DOHH2 (cell line): ENCODE measurements at regions not wholly inside any gene's neighbourhood (a gene's known extent, or its start where the extent isn't known, plus 50 kb on each side); places are given as distances from the start of the nearest gene placed in this dataset.

ENCODE experiments used
- H3F3A ChIP-seq: fragments of 200-600 bp; sonication (generic), shearing (Covaris generic); 2 replicates; pipeline ENCODE4 v1.6.0; 2016; ENCODE audit warnings: antibody characterized with exemption, mild to moderate bottlenecking; ENCODE audit not compliant: control insufficient read depth, insufficient read depth
- H3K27ac ChIP-seq: fragments of 200-600 bp; sonication (generic); 2 replicates; pipeline ENCODE4 v1.5.1; 2014; ENCODE audit warnings: low read depth, mild to moderate bottlenecking, low read length, moderate library complexity
- H3K27me3 ChIP-seq: fragments of 200-600 bp; sonication (generic); 2 replicates; pipeline ENCODE4 v1.6.1; 2014; ENCODE audit warnings: mild to moderate bottlenecking, low read length, mixed read lengths; ENCODE audit not compliant: control insufficient read depth
- H3K36me3 ChIP-seq: fragments of 200-600 bp; sonication (generic); 2 replicates; pipeline ENCODE4 v1.6.1; 2014; ENCODE audit warnings: mild to moderate bottlenecking, low read length, moderate library complexity, mixed read lengths; ENCODE audit not compliant: control insufficient read depth
- H3K4me1 ChIP-seq: fragments of 200-600 bp; sonication (generic); 2 replicates; pipeline ENCODE4 v1.6.1; 2014; ENCODE audit warnings: mild to moderate bottlenecking, low read length, mixed read lengths; ENCODE audit not compliant: control insufficient read depth
- H3K4me2 ChIP-seq: fragments of 200-600 bp; sonication (generic); 2 replicates; pipeline ENCODE4 v1.6.0; 2014; ENCODE audit warnings: mild to moderate bottlenecking, low read length, moderate library complexity
- H3K4me3 ChIP-seq: fragments of 200-600 bp; sonication (generic); 2 replicates; pipeline ENCODE4 v1.5.1; 2014; ENCODE audit warnings: mild to moderate bottlenecking, low read length, mixed read lengths
- H3K79me2 ChIP-seq: fragments of 200-600 bp; sonication (generic); 2 replicates; pipeline ENCODE4 v1.6.1; 2014; ENCODE audit warnings: mild to moderate bottlenecking, low read length, mixed read lengths; ENCODE audit not compliant: control insufficient read depth
- H3K9me2 ChIP-seq: fragments of 200-600 bp; sonication (generic); replicated peaks from 2 replicates; pipeline ENCODE4 v1.6.1; 2014; ENCODE audit warnings: mild to moderate bottlenecking, low read length, mixed read lengths; ENCODE audit not compliant: control insufficient read depth
- H3K9me3 ChIP-seq: fragments of 200-600 bp; sonication (generic); 2 replicates; pipeline ENCODE4 v1.6.1; 2014; ENCODE audit warnings: antibody characterized with exemption, low read length, mixed read lengths; ENCODE audit not compliant: control insufficient read depth, insufficient read depth
- H4K20me1 ChIP-seq: fragments of 200-600 bp; sonication (generic); 2 replicates; pipeline ENCODE4 v1.6.0; 2014; ENCODE audit warnings: low read depth, mild to moderate bottlenecking, antibody characterized with exemption, low read length, moderate library complexity; ENCODE audit not compliant: control insufficient read depth, insufficient read depth
- CTCF ChIP-seq: fragments of 200-600 bp; sonication (generic); IDR thresholded peaks from one replicate; pipeline ENCODE4 v1.5.1; 2014; ENCODE audit warnings: antibody characterized with exemption, mild to moderate bottlenecking, low read depth, low read length; ENCODE audit not compliant: poor library complexity, severe bottlenecking
- EZH2phosphoT487 ChIP-seq: fragments of 200-600 bp; sonication (generic); IDR thresholded peaks from 2 replicates; pipeline ENCODE4 v1.6.1; 2017; ENCODE audit warnings: borderline replicate concordance, mild to moderate bottlenecking, antibody characterized with exemption, low read length, moderate library complexity, mixed read lengths

DNA sequence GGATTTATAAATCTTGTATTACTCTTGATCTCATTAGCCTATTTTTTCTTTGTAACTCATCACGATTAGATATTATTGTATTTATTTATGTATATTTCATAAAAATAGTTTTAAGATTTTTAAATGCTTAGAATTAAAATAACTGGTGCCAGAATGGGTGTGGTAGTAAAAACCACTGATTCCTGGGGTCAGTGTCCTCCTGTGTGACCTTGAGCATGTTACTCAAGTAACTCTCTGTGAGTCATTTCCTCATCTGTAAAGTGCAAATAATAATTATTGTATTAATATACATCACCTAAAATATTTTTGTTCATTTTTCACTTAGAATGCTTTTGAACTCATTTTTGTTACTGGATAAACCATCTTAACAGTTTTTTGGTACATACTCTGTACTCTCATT, 91.3 kb upstream of the TMEM229A start:
- no peaks in the 10 kb centered on the region for H3K79me2 ChIP-seq
- no peak overlapping the region for H3K4me2 ChIP-seq
- no peaks in the 10 kb centered on the region for H3K36me3 ChIP-seq
- H3K4me3 ChIP-seq = no peak overlapping the region
- no peaks in the 10 kb centered on the region for H3K9me2 ChIP-seq
- no peaks in the 10 kb centered on the region for H3K27me3 ChIP-seq
- H4K20me1 ChIP-seq = no peaks in the 10 kb centered on the region
- H3K4me1 ChIP-seq = no peaks in the 10 kb centered on the region
- TF ChIP-seq EZH2phosphoT487 = no peak
- no peak for TF ChIP-seq CTCF
- no peaks in the 10 kb centered on the region for H3F3A ChIP-seq
- H3K27ac ChIP-seq = no peak overlapping the region
- no peaks in the 10 kb centered on the region for H3K9me3 ChIP-seq

DNA sequence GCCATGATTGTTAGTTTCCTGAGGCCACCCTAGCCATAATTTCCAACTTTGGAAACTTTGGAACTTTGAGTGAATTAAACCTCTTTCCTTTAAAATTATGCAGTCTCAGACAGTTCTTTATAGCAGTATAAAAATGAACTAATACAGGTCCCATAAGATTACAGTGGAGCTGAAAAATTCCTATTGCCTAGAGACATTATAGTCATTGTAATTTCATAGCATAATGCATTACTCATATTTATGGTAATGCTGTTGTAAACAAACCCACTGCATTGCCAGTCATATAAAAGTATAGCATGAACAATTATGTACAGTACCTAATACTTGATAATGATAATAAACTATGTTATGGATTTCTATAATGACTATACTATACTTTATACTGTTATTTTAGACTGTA, 88.0 kb upstream of the TMEM229A start:
- TF ChIP-seq CTCF = no peak
- TF ChIP-seq EZH2phosphoT487 = no peak
- no peak overlapping the region for H3K4me2 ChIP-seq

GRCh38 chr7:124113045-124113444, 80.2 kb upstream of the TMEM229A start:
- Histone ChIP-seq H3K9me2 (no peaks in the 10 kb centered on the region; the same call in 1 of the 2 replicates), H3K4me1 (no peaks in the 10 kb centered on the region), H4K20me1 (no peaks in the 10 kb centered on the region), H3K27me3 (no peaks in the 10 kb centered on the region), H3K27ac (no peak overlapping the region), H3K36me3 (no peaks in the 10 kb centered on the region), H3K4me3 (no peak overlapping the region), H3K9me3 (no peaks in the 10 kb centered on the region; the same call in 1 of the 2 replicates), H3K79me2 (no peaks in the 10 kb centered on the region), H3F3A (no peaks in the 10 kb centered on the region), H3K4me2 (no peak overlapping the region)
- no peak for TF ChIP-seq EZH2phosphoT487
- TF ChIP-seq CTCF = no peak

More for the DNA sequence above, 88.0 kb upstream of the TMEM229A start:
- no peaks in the 10 kb centered on the region for H3K27me3 ChIP-seq
- H3K36me3 ChIP-seq = no peaks in the 10 kb centered on the region
- H3K9me3 ChIP-seq = no peaks in the 10 kb centered on the region
- no peak overlapping the region for H3K27ac ChIP-seq
- no peaks in the 10 kb centered on the region for H3K9me2 ChIP-seq
- H3K4me3 ChIP-seq = no peak overlapping the region
- no peaks in the 10 kb centered on the region for H3K79me2 ChIP-seq
- no peaks in the 10 kb centered on the region for H3F3A ChIP-seq
- no peaks in the 10 kb centered on the region for H4K20me1 ChIP-seq
- no peaks in the 10 kb centered on the region for H3K4me1 ChIP-seq

GRCh38 chr7:124106575-124106974, 73.7 kb upstream of the TMEM229A start:
- H3K27ac ChIP-seq = no peak overlapping the region
- no peaks in the 10 kb centered on the region for H3K79me2 ChIP-seq
- no peaks in the 10 kb centered on the region for H4K20me1 ChIP-seq
- no peak overlapping the region for H3K4me3 ChIP-seq
- H3K4me1 ChIP-seq = no peaks in the 10 kb centered on the region
- H3K4me2 ChIP-seq = no peak overlapping the region
- TF ChIP-seq EZH2phosphoT487 (no peak), CTCF (no peak)
- no peaks in the 10 kb centered on the region for H3K9me2 ChIP-seq
- no peaks in the 10 kb centered on the region for H3F3A ChIP-seq
- H3K9me3 ChIP-seq = no peaks in the 10 kb centered on the region
- no peaks in the 10 kb centered on the region for H3K36me3 ChIP-seq
- no peaks in the 10 kb centered on the region for H3K27me3 ChIP-seq
